MG63 (cell line): ENCODE measurements at regions not wholly inside any gene's neighbourhood (a gene's known extent, or its start where the extent isn't known, plus 50 kb on each side); places are given as distances from the start of the nearest gene placed in this dataset.
A peak's percentile ranks its signal among the peaks of the same experiment; 100 is the strongest.

Source experiments
- DNase-seq: peaks from one replicate; pipeline ENCODE4 v3.0.0-alpha.2; 2020
- H3K27me3 ChIP-seq: fragments of 250-450 bp; sonication (Bioruptor Pico); 2 replicates; pipeline ENCODE4 v1.5.1; 2020; ENCODE audit warnings: mild to moderate bottlenecking, moderate library complexity
- H3K36me3 ChIP-seq: fragments of 250-450 bp; sonication (Bioruptor Pico); 2 replicates; pipeline ENCODE4 v1.5.1; 2020; ENCODE audit warnings: mild to moderate bottlenecking, moderate library complexity
- H3K4me3 ChIP-seq: fragments of 250-450 bp; sonication (Bioruptor Pico); 2 replicates; pipeline ENCODE4 v1.5.1; 2020; ENCODE audit warnings: mild to moderate bottlenecking, moderate library complexity
- H3K9me3 ChIP-seq: fragments of 250-450 bp; sonication (Bioruptor Pico); 2 replicates; pipeline ENCODE4 v1.5.1; 2020; ENCODE audit warnings: mild to moderate bottlenecking, moderate library complexity

DNA sequence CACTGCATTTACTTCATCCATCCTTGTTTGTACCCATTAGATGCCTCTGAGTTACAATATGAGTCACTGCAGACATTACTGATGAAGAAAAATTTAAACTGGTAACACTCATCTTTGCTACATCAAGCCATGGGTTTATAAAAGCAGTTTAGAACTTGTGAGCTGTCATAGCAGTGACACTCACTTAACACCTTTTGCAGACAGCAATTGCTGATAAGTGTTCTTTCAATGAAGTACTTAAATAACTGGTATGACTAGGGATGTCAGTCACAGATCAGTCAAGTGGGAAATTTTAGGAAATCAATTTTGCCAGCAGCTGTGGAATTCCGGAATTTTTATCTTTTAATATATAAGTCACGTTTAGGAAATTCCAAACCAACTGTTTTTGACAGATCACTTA, 643.0 kb downstream of the TBL1XR1 start:
- Histone ChIP-seq H3K4me3 (no peak overlapping the region), H3K27me3 (0 out of 2 replicates have a peak, but pooled peaks cover 8% of the 10 kb centered on the region), H3K9me3 (no peaks in the 10 kb centered on the region), H3K36me3 (no peaks in the 10 kb centered on the region)
- DNase-seq: no peak

DNA sequence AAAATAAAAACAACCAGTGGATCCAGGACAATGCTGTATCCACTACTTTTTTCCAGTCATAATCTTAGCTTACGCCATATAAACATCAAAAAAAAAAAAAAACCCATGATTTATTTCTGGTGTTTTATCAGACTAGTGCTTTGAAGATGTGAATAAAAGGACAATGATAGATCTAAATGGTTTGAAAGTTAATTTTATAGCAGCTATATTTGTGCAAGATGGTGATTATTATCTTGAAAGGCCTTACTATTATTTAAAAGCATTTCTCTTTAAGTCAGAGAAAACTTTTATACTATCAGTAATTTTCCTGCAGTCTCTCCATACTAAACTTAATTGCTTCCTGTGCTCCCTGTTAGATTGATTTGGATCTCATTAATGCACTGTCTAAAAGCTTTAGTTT, 670.3 kb downstream of the TBL1XR1 start:
- H3K27me3 ChIP-seq: no peaks in the 10 kb centered on the region
- H3K36me3 ChIP-seq: no peaks in the 10 kb centered on the region
- no peaks in the 10 kb centered on the region; the same call in 1 of the 2 replicates for H3K9me3 ChIP-seq
- H3K4me3 ChIP-seq: no peak overlapping the region
- DNase-seq: no peak

DNA sequence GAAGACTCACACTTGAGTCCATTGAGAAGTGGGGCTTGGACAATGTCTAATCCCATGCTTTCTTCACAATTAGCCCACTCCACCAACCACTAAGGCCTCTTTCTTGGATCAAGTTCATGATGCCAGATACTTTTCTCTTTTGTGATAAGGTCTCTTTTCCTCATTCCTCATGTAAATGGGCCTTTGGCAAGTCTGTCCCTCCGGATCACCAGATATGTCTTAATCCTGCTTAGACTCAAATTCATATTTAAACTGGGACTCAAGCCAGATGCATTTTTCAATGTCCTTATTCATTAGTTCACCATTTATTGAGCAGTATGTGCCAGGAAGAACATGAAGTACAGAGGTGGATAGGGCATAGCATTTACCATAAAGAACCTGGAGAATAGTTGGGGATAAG, 671.1 kb downstream of the TBL1XR1 start:
- H3K9me3 ChIP-seq: no peaks in the 10 kb centered on the region; the same call in 1 of the 2 replicates
- H3K27me3 ChIP-seq: no peaks in the 10 kb centered on the region
- no peak for DNase-seq
- no peak overlapping the region for H3K4me3 ChIP-seq
- H3K36me3 ChIP-seq: no peaks in the 10 kb centered on the region

DNA sequence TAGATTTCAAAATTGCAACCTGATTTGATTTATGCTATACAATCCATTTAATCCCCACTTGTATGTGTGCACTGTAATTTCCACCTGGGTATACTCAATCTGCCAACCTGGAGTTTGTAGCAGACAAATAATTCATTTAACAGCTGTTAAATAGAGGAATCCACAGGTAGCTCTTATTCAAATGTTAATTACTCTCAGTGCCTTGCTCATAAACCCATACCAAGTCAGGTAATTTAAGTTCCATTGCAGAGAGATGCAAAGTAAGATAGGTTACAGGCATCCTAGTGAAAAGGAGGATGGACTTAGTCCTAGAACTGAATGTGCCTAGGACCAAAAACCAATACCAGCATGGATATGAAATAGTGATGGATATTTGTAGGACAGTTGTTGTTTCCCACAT, 674.2 kb downstream of the TBL1XR1 start:
- Histone ChIP-seq H3K9me3 (no peaks in the 10 kb centered on the region), H3K27me3 (no peaks in the 10 kb centered on the region), H3K4me3 (no peak overlapping the region), H3K36me3 (no peaks in the 10 kb centered on the region)
- no peak for DNase-seq

DNA sequence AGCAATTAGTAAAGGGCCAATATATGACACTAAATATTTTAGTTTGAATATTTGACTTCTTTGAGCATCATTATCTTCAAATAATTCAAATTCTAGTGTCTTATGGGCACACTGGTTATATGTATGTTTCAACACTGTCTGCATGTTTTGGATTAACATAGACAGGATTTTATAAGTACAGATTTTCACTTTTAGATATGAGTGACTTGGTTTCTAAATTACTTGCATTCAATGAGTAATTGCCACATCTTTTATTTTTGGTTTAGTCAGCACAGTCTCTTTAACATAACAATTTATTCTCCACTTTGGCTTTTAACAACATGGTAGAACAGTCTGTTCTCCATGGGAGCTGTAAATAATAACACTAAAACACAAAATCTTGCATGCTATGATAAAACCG, 674.8 kb downstream of the TBL1XR1 start:
- no peak overlapping the region for H3K4me3 ChIP-seq

DNA sequence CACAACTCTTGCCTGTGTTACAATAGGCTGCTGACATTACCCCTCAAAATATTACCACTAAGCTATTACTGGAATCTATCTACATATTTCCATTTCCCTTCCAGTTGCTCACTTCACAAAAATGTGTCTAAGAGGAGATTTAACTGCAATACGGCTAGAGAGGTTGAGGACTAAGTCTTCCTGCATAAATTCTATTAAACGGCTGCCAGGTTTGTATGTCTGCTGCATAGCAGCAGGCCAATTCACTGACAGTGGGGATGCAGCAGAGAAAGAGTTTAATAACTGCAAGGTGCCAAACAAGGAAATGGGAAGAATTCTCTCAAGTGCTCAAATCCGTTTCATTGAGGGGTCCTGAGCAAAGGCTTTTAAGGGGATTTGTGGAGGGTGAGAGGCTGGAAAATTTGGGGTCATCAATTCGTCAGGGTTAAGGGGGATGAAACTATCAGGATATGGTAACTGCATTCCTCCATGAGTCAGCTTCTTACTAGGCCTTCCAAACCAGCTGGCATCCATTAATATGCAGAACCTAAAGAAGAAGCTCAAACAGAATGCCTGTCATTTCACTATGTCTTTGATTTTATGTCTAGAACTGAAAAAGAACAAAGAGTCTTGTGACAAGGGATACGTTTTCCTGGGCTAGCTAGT, 675.6 kb downstream of the TBL1XR1 start:
- H3K27me3 ChIP-seq: no peaks in the 10 kb centered on the region
- no peaks in the 10 kb centered on the region for H3K9me3 ChIP-seq
- no peaks in the 10 kb centered on the region for H3K36me3 ChIP-seq
- H3K4me3 ChIP-seq: no peak overlapping the region
- no peak for DNase-seq

More for the DNA sequence above, 674.8 kb downstream of the TBL1XR1 start:
- H3K27me3 ChIP-seq: no peaks in the 10 kb centered on the region
- H3K9me3 ChIP-seq: no peaks in the 10 kb centered on the region
- DNase-seq: no peak
- H3K36me3 ChIP-seq: no peaks in the 10 kb centered on the region

DNA sequence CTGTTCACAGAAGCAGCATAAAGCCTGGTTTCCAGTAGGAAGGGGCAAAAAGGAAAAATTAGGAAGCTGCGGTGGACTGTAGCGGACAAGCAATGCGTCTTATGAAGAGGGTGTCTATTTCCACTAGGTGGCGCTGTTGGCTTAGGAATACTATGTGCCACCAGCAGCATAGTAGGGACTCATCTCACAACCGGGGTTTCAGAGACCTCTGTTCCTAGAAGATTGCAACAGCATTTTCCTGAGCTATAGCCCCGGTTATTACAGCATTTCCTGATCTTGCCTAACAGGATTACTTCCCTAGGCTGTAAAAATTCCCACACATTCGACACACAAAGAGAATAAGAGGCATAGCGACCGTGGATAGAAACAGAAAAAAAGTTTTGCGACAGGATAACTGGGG, 683.0 kb downstream of the TBL1XR1 start:
- Histone ChIP-seq H3K4me3 (no peak overlapping the region), H3K27me3 (no peaks in the 10 kb centered on the region), H3K9me3 (no peaks in the 10 kb centered on the region; the same call in 1 of the 2 replicates), H3K36me3 (no peaks in the 10 kb centered on the region)
- DNase-seq: peak; percentile 35

DNA sequence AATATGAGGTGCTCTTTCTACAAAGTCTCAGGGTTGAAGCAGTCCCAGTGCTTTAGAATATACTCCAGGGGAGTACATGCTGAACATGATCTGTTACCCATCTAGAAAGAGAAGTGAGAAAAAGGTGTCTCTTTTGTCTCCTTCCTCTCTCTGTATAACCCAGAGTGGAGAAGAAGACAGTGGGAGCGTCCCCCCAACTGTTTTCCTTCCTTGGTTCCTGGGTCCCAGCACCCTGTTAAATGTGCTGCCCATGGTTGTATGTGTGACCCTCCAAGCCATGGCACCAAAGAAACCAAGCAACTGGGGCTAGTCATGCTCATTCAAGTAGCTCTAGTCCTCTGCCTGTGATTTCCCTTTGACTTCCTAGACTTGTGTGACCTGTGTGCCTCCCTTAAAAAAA, 683.7 kb downstream of the TBL1XR1 start:
- no peaks in the 10 kb centered on the region for H3K36me3 ChIP-seq
- DNase-seq: no peak
- H3K9me3 ChIP-seq: no peaks in the 10 kb centered on the region; the same call in 1 of the 2 replicates
- no peak overlapping the region for H3K4me3 ChIP-seq
- no peaks in the 10 kb centered on the region for H3K27me3 ChIP-seq

DNA sequence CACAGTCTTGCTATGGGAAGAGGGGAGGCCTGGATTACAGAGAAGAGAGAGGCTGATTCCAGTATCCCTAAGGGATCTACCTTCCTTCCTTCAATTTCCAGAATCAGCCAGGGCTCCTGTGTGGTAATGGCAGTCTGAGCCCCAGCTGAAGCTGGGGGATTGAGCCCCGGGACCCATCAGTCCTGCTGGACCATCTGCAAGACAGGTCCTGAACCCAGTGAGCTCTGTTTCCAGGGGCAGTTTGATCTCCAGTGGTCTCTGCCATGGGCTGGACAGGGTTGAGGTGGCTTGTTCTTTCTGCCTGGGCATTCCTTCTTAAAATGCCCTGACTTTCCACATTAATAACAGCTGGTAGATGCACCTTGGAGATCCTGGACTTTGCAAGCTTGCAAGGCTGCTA, 685.2 kb downstream of the TBL1XR1 start:
- Histone ChIP-seq H3K4me3 (no peak overlapping the region), H3K36me3 (no peaks in the 10 kb centered on the region)
- DNase-seq: no peak

DNA sequence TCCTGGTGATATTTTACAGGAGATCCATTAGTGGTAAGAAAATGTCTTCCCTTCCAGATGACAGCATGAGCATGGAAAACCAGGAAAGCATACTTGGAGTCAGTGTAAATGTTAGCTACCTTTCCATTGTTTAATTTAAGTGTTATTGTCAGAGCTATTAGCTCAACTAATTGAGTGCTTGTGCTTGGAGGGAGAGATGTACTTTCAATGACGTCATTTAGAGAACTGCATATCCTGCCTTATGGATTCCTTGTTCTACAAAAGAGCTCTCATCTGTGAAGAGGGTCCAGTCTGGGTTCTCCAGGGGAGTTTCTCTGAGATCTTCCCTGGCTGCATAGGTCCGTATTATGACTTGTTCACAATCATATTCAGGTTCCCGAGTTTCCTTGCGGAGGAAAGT, 687.2 kb downstream of the TBL1XR1 start:
- no peak for DNase-seq

More for the DNA sequence above, 685.2 kb downstream of the TBL1XR1 start:
- H3K9me3 ChIP-seq: no peaks in the 10 kb centered on the region; the same call in 1 of the 2 replicates
- no peaks in the 10 kb centered on the region for H3K27me3 ChIP-seq

DNA sequence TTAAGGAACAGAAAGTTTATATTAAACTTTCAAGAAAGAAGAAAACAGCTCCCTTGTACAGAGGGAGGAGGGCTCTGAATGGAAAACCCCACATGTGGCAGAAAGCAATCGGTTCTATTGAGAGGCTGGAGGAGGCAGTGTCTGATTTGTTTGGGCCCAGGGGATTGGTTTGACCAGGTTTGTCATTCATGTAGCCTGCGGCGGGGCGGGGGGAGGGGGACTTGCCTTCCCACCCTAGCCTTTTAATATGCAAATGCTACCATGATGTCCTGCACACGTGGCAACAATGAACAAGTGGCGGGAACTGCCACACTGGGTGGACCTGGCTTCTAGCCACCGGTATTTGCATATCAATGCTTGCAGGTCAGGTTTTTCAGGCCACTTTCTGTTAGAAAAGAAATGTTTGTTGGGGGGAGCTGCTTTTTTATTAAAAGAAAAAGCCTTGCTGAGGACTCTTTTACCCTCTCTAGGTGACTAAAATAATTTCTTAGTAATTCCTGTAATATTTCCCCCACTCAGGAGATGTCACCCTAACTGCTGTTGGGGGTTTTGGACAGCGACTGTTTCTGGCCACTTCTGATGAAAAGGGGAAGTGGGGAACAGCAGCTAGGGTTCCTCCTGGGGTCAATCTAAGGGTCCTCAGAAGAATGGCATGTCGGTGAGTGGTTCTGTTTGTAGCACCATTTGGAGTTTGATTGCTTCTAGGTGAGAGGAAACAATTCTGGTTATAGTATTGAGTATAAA, 691.2 kb downstream of the TBL1XR1 start:
- no peaks in the 10 kb centered on the region for H3K27me3 ChIP-seq
- H3K9me3 ChIP-seq: no peaks in the 10 kb centered on the region
- no peak overlapping the region for H3K4me3 ChIP-seq
- no peak for DNase-seq
- H3K36me3 ChIP-seq: no peaks in the 10 kb centered on the region

More for the DNA sequence above, 687.2 kb downstream of the TBL1XR1 start:
- Histone ChIP-seq H3K27me3 (no peaks in the 10 kb centered on the region), H3K36me3 (no peaks in the 10 kb centered on the region), H3K9me3 (no peaks in the 10 kb centered on the region; the same call in 1 of the 2 replicates), H3K4me3 (no peak overlapping the region)

DNA sequence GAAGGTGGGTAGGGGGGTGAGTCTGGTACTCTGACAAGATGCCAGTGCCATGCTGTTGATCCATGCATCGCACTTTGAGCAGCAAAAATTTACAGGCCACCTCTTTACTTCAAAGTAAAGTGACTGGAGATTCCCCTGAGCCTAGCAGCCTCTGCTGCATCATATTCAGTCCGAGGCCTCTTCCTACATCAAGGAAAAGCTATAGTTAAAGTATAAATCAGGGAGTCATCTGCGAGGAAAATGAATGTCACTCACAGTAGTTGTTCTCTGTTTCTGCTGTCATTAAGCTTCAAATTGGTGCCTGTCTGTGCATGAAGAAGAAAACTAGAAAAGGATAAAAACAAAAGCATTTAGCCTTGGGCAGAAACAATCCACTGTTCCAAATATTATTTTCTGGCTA, 706.2 kb downstream of the TBL1XR1 start:
- Histone ChIP-seq H3K36me3 (no peaks in the 10 kb centered on the region), H3K9me3 (no peaks in the 10 kb centered on the region), H3K27me3 (no peaks in the 10 kb centered on the region), H3K4me3 (no peak overlapping the region)
- DNase-seq: no peak

DNA sequence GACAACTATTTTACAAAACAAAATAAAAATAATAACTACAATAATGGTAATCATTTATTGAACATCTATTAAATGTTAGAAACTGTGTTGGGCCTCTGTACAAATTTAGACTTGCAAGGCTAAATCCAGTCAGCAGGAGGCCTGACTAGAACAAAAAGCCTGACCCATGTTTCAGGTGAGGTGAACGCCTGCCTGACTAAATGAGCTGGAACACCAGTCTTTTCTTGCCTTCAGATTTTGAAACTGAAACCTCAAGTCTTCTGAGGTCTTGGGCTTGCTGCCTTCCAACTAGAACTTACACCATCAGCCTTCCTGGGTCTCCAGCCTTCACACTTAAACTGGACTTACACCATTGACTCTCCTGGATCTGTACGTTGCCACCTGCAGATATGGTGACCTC, 706.9 kb downstream of the TBL1XR1 start:
- Histone ChIP-seq H3K36me3 (no peaks in the 10 kb centered on the region), H3K9me3 (no peaks in the 10 kb centered on the region), H3K4me3 (no peak overlapping the region), H3K27me3 (no peaks in the 10 kb centered on the region)
- no peak for DNase-seq

DNA sequence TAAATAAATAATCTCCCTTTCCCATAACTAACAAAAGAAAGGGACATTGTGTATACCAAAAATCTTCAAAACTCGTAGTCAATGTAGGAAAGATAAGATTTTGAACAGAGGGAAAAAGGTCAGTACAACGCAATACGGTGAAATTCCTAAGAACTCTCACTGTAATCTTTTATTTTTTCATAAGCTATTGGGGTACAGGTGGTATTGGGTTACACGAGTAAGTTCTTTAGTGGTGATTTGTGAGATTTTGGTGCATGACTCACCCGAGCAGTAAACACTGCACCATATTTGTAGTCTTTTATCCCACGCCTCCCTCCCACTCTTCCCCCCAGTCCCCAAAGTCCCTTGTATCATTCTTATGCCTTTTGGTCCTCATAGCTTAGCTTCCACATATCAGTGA, 718.0 kb downstream of the TBL1XR1 start:
- no peak for DNase-seq
- Histone ChIP-seq H3K9me3 (peaks cover 4% of the 10 kb centered on the region), H3K27me3 (no peaks in the 10 kb centered on the region; the same call in 1 of the 2 replicates)

DNA sequence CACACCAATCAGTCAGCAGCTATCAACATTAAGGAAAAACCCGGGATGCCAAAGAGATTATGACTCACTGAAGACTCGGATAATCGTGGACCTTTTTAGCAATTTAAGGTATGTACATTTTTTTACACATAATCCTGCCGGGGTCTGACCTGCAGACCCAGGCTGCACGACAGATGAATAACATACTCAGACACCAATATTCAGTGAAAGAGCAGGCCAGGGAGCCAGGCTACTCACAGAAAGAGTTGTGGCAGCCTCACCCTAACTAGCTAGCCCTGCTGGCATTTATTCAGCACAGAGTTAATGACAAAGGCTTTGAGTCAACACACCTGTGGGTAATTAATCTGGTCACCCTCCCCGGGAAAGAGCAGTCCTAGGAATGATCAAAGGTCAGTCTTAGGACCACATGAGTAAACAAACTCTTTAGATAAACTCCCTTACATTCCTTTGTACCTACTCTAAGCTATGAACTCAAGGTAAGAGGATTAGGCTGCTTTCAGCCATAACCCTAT, 727.5 kb downstream of the TBL1XR1 start:
- peaks cover 4% of the 10 kb centered on the region for H3K9me3 ChIP-seq
- H3K36me3 ChIP-seq: no peaks in the 10 kb centered on the region
- H3K4me3 ChIP-seq: no peak overlapping the region
- peak; percentile 34 for DNase-seq
- H3K27me3 ChIP-seq: no peaks in the 10 kb centered on the region

More for the DNA sequence above, 718.0 kb downstream of the TBL1XR1 start:
- H3K4me3 ChIP-seq: no peak overlapping the region
- H3K36me3 ChIP-seq: no peaks in the 10 kb centered on the region

DNA sequence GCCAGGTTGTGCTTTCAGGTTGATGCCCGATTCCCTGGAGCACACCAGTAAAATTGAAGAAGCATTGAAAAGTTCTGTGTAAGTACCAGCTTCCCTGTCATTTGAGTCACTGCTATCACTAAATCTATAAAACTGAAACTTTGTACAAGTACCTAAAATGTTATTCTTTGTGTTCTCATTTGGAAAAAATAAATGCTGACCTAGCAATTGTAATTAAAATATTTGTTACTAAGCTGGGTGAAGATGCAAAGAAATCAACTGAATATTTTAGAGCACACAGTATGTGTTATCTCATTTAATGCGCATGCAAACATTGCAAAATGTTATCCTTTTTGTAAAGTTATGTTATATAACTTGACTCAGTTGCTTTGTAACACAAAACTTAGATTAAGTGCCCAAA, 733.7 kb downstream of the TBL1XR1 start:
- no peaks in the 10 kb centered on the region for H3K27me3 ChIP-seq
- DNase-seq: no peak
- no peaks in the 10 kb centered on the region for H3K36me3 ChIP-seq
- H3K4me3 ChIP-seq: no peak overlapping the region
- H3K9me3 ChIP-seq: no peaks in the 10 kb centered on the region

DNA sequence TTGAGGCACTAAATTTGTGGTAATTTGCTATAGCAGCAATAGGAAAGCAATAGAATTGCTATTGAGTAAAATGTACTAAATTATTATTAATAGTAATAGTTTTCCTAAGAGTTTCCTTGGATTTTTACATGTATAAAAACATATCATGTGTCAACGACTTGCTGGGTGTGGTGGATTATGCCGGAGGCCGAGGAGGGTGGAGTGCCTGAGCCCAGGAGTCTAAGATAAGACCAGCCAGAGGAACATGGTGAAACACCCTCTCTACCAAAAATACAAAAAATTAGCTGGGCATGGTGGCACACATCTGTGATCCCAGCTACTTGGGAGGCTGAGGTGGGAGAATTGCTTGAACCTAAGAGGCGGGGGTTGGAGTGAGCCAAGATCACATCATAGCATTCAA, 749.9 kb downstream of the TBL1XR1 start:
- no peak for DNase-seq
- Histone ChIP-seq H3K9me3 (no peaks in the 10 kb centered on the region), H3K27me3 (no peaks in the 10 kb centered on the region), H3K36me3 (no peaks in the 10 kb centered on the region), H3K4me3 (no peak overlapping the region)

DNA sequence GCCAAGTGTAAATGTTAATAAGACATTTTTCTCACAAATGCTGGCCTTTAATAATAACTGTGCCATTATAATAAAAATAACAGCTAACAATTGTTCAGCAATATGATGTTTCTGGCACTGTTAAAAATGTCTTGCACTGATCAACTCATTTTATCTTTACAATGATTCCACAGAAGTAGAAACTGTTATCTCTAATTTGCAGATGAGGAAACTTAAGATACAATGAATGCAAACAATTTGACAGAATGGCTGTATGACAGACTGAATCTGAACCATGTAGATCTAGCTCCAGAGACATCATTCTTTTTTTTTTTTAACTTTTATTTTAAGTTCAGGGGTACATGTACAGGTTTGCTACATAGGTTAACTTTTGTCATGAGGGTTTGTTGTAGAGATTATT, 755.0 kb downstream of the TBL1XR1 start:
- H3K9me3 ChIP-seq: no peaks in the 10 kb centered on the region
- H3K36me3 ChIP-seq: no peaks in the 10 kb centered on the region
- no peak overlapping the region for H3K4me3 ChIP-seq
- DNase-seq: no peak
- H3K27me3 ChIP-seq: no peaks in the 10 kb centered on the region
